ENCODE measurements at regions not wholly inside any gene's neighbourhood (a gene's known extent, or its start where the extent isn't known, plus 50 kb on each side); places are given as distances from the start of the nearest gene placed in this dataset.
"Not testable (repeated sequence)": the region's sequence is repeated elsewhere in the genome, so short reads cannot be mapped to it uniquely, and the experiment has no call there.

- TF ChIP-seq EZH2 (IDR thresholded peaks at IDR 0.05; ENCODE audit: insufficient read depth, low read length); CTCF (IDR thresholded peaks at IDR 0.05; ENCODE audit: insufficient read depth, low read depth, low read length): not testable (repeated sequence)
Measured at GRCh38 chr21:32071620-32072019, 198.8 kb downstream of the HUNK start.
